ENCODE measurements at regions not wholly inside any gene's neighbourhood (a gene's known extent, or its start where the extent isn't known, plus 50 kb on each side); places are given as distances from the start of the nearest gene placed in this dataset.

- TF ChIP-seq CTCF (conservative IDR thresholded peaks at IDR 0.05) (no peak), ZFX (IDR thresholded peaks at IDR 0.05) (no peak)
These were observed 2218.8 kb downstream of the PCDH9 start for GRCh38 chr13:65011378-65011777.

Data from C4-2B (cell line).